ENCODE measurements at regions not wholly inside any gene's neighbourhood (a gene's known extent, or its start where the extent isn't known, plus 50 kb on each side); places are given as distances from the start of the nearest gene placed in this dataset.

DNA sequence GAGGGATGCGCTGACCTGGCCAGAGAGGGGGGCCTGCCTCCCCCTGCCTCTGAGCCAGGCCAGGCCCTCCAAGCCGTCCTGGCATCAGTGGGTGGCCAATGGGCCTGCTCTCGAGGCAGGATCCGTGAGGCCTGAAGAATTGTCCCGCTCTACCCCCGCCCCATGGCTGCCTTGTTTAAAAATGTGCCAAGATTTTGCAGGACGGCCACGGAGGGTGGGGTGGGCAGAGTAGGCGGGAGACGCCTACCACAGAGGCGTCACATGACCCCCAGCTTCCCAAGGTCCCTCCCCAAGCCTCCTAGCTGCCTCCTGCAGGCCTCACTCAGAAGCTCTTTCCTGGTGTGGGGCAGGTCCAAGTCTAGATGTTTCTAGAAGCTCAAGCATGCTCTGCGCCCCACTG lies 69.5 kb downstream of the ENGASE start:
- Histone ChIP-seq H3K9me3 (ENCODE audit: low read length) (no peaks in the 10 kb centered on the region), H3K36me3 (ENCODE audit: low read depth, low read length) (no peaks in the 10 kb centered on the region), H2AFZ (ENCODE audit: low read length) (no peak overlapping the region), H3F3A (ENCODE audit: low read length, unreplicated experiment) (no peaks in the 10 kb centered on the region), H3K4me1 (ENCODE audit: insufficient read depth, low read length) (no peaks in the 10 kb centered on the region), H3K9me2 (replicated peaks; ENCODE audit: low read length) (no peaks in the 10 kb centered on the region), H3K4me2 (ENCODE audit: low read length) (no peak overlapping the region), H3K4me3 (ENCODE audit: low read length) (no peak overlapping the region), H3K79me2 (ENCODE audit: low read length) (no peaks in the 10 kb centered on the region), H3K27ac (ENCODE audit: low read length) (no peak overlapping the region), H3K9ac (ENCODE audit: low read length) (no peak overlapping the region), H3K27me3 (ENCODE audit: low read length) (peaks cover 82% of the 10 kb centered on the region), H4K20me1 (ENCODE audit: low read length) (no peaks in the 10 kb centered on the region)
- no peak for DNase-seq
- ATAC-seq = no peak
- ChIA-PET CTCF (no interaction called here), POLR2A (ENCODE audit: unreplicated experiment) (no interaction called here)
- intact Hi-C loops (cut with micrococcal nuclease) = no loop called here
- TF ChIP-seq EZH2 (IDR thresholded peaks at IDR 0.05; ENCODE audit: low read length, unreplicated experiment) = no peak
- TF ChIP-seq, protein P1, sequence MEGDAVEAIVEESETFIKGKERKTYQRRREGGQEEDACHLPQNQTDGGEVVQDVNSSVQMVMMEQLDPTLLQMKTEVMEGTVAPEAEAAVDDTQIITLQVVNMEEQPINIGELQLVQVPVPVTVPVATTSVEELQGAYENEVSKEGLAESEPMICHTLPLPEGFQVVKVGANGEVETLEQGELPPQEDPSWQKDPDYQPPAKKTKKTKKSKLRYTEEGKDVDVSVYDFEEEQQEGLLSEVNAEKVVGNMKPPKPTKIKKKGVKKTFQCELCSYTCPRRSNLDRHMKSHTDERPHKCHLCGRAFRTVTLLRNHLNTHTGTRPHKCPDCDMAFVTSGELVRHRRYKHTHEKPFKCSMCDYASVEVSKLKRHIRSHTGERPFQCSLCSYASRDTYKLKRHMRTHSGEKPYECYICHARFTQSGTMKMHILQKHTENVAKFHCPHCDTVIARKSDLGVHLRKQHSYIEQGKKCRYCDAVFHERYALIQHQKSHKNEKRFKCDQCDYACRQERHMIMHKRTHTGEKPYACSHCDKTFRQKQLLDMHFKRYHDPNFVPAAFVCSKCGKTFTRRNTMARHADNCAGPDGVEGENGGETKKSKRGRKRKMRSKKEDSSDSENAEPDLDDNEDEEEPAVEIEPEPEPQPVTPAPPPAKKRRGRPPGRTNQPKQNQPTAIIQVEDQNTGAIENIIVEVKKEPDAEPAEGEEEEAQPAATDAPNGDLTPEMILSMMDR (conservative IDR thresholded peaks at IDR 0.05; ENCODE audit: low read depth, low read length) = no peak
- TF ChIP-seq EZH2phosphoT487 (IDR thresholded peaks at IDR 0.05; ENCODE audit: borderline replicate concordance, low read length) = no peak
- no TSS peak for BruUV-seq (replicated peaks)

DNA sequence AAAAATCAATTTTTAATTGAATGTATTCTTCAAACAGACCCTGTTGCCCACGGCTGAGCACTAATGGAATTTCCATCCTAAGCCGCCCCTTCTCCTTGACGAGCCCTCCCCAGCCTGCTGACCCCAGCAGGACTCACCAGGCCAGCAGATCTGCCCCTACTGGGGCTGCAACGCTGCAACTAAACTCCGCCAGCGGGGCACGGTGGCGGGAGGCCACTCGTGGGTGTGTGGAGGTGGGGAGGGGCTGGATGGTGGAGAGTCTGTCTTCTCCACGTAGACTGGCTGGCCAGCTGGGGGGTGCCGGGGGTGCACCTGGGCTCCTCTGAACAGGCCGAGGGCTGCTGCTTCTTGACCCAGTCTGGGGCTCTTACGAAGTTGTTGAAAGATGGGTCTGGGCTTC lies 67.8 kb downstream of the ENGASE start:
- CTCF ChIA-PET = no interaction called here
- H3K9me3 ChIP-seq (ENCODE audit: low read length) = no peaks in the 10 kb centered on the region
- BruUV-seq (replicated peaks) = no TSS peak
- H3K4me3 ChIP-seq (ENCODE audit: low read length) = no peak overlapping the region
- H3K27ac ChIP-seq (ENCODE audit: low read length) = no peak overlapping the region
- no peaks in the 10 kb centered on the region for H3K79me2 ChIP-seq (ENCODE audit: low read length)
- H3K4me2 ChIP-seq (ENCODE audit: low read length) = peak overlapping the region; percentile 33; the same call in 1 of the 2 replicates
- intact Hi-C loops (cut with micrococcal nuclease) = no loop called here
- TF ChIP-seq, protein P1 (conservative IDR thresholded peaks at IDR 0.05; ENCODE audit: low read depth, low read length) = no peak
- TF ChIP-seq EZH2phosphoT487 (IDR thresholded peaks at IDR 0.05; ENCODE audit: borderline replicate concordance, low read length) (no peak), EZH2 (IDR thresholded peaks at IDR 0.05; ENCODE audit: low read length, unreplicated experiment) (no peak)
- no peaks in the 10 kb centered on the region for H4K20me1 ChIP-seq (ENCODE audit: low read length)
- H3K9me2 ChIP-seq (replicated peaks; ENCODE audit: low read length) = no peaks in the 10 kb centered on the region
- H3K36me3 ChIP-seq (ENCODE audit: low read depth, low read length) = no peaks in the 10 kb centered on the region
- H3K27me3 ChIP-seq (ENCODE audit: low read length) = peaks cover 91% of the 10 kb centered on the region
- ATAC-seq (no peak), DNase-seq (no peak)
- POLR2A ChIA-PET (ENCODE audit: unreplicated experiment) = no interaction called here
- H3K9ac ChIP-seq (ENCODE audit: low read length) = no peak overlapping the region
- no peaks in the 10 kb centered on the region for H3F3A ChIP-seq (ENCODE audit: low read length, unreplicated experiment)
- H2AFZ ChIP-seq (ENCODE audit: low read length) = no peak overlapping the region
- H3K4me1 ChIP-seq (ENCODE audit: insufficient read depth, low read length) = no peaks in the 10 kb centered on the region

DNA sequence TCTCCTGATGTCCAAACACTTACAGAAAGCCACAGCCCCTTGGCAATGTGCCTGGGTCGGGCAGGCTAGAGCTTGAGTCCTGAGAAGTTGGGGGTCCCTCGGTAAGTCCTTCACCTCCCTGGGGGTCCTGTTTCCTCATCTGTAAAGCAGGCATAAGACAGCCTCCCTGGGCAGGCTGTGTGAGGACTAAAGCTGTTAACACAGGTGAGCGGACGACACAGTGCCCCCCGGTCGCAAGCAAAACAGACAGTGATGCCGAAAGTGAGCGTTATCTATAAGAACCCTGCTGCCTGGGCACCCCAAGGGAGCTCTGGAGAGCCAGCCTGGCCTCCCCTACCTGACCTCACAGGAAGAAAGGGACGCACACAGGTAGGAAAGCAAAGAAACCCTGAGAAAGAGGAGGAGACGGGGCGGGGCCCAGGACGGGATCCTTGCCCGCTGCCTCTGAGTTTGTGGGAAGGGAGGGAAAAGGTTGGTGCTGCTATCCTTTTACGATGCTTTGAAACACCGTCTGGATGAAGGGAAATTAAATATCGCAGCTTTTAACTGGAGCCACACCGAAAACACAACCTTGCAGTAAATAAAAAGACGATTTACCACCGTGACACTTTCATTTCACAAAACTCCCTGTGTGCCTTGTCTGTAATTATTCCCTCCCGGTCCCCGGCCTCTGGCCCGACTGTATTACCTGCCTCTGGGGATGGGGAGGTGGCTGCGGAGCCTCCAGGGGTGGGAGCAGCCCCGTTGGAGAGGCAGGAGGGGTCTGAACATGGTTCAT lies 67.1 kb downstream of the ENGASE start:
- CTCF ChIA-PET = no interaction called here
- Histone ChIP-seq H3K79me2 (ENCODE audit: low read length) (no peaks in the 10 kb centered on the region), H3K27ac (ENCODE audit: low read length) (no peak overlapping the region), H4K20me1 (ENCODE audit: low read length) (no peaks in the 10 kb centered on the region), H3K9ac (ENCODE audit: low read length) (no peak overlapping the region), H3K4me3 (ENCODE audit: low read length) (peak overlapping the region; percentile 9; the same call in 1 of the 2 replicates), H3K36me3 (ENCODE audit: low read depth, low read length) (no peaks in the 10 kb centered on the region), H3K27me3 (ENCODE audit: low read length) (peaks cover 92% of the 10 kb centered on the region), H3F3A (ENCODE audit: low read length, unreplicated experiment) (no peaks in the 10 kb centered on the region), H3K9me2 (replicated peaks; ENCODE audit: low read length) (no peaks in the 10 kb centered on the region), H3K4me1 (ENCODE audit: insufficient read depth, low read length) (no peaks in the 10 kb centered on the region), H3K4me2 (ENCODE audit: low read length) (peak overlapping the region; percentile 33), H3K9me3 (ENCODE audit: low read length) (no peaks in the 10 kb centered on the region), H2AFZ (ENCODE audit: low read length) (0 out of 2 replicates have a peak overlapping the region, but pooled peaks have one; percentile 28)
- DNase-seq (no peak), ATAC-seq (peak; percentile 31; the same call in 1 of the 2 replicates)
- BruUV-seq (replicated peaks) = no TSS peak
- POLR2A ChIA-PET (ENCODE audit: unreplicated experiment) = no interaction called here
- intact Hi-C loops (cut with micrococcal nuclease) = no loop called here
- no peak; the same call in 1 of the 2 replicates for TF ChIP-seq EZH2phosphoT487 (IDR thresholded peaks at IDR 0.05; ENCODE audit: borderline replicate concordance, low read length)
- TF ChIP-seq, protein P1 (conservative IDR thresholded peaks at IDR 0.05; ENCODE audit: low read depth, low read length) = no peak
- TF ChIP-seq EZH2 (IDR thresholded peaks at IDR 0.05; ENCODE audit: low read length, unreplicated experiment) = peak; percentile 44
